ENCODE measurements at regions not wholly inside any gene's neighbourhood (a gene's known extent, or its start where the extent isn't known, plus 50 kb on each side); places are given as distances from the start of the nearest gene placed in this dataset.

- no peak overlapping the region for H3K4me2 ChIP-seq (ENCODE audit: insufficient read depth, low read length)
- no peak overlapping the region for H3K27ac ChIP-seq (ENCODE audit: low read depth, low read length)
- H3K36me3 ChIP-seq (ENCODE audit: insufficient read depth, low read length): no peaks in the 10 kb centered on the region
- H3K4me3 ChIP-seq (ENCODE audit: insufficient read depth, low read length): no peak overlapping the region
- H3K4me1 ChIP-seq (ENCODE audit: insufficient read depth, low read length): no peaks in the 10 kb centered on the region
- H3K79me2 ChIP-seq (ENCODE audit: insufficient read depth, low read length): no peaks in the 10 kb centered on the region
- no peaks in the 10 kb centered on the region for H3K9me3 ChIP-seq (ENCODE audit: low read depth, low read length)
- H4K20me1 ChIP-seq (ENCODE audit: insufficient read depth, low read length): no peaks in the 10 kb centered on the region
- no peaks in the 10 kb centered on the region for H3K27me3 ChIP-seq (ENCODE audit: insufficient read depth, low read length)
- TF ChIP-seq CTCF (IDR thresholded peaks at IDR 0.05; ENCODE audit: extremely low read depth, low read depth, low read length): no peak
- no peak for DNase-seq (ENCODE audit: insufficient read length, low spot score, missing footprints)
- no peak overlapping the region for H2AFZ ChIP-seq (ENCODE audit: low read length)
These were observed 135.1 kb downstream of the GADD45G start for GRCh38 chr9:89739916-89740315.

- Histone ChIP-seq H3K4me1 (ENCODE audit: insufficient read depth, low read length) (no peaks in the 10 kb centered on the region), H3K4me3 (ENCODE audit: insufficient read depth, low read length) (no peak overlapping the region), H2AFZ (ENCODE audit: low read length) (no peak overlapping the region), H3K79me2 (ENCODE audit: insufficient read depth, low read length) (no peaks in the 10 kb centered on the region), H3K36me3 (ENCODE audit: insufficient read depth, low read length) (no peaks in the 10 kb centered on the region), H3K27me3 (ENCODE audit: insufficient read depth, low read length) (no peaks in the 10 kb centered on the region), H3K9me3 (ENCODE audit: low read depth, low read length) (no peaks in the 10 kb centered on the region), H4K20me1 (ENCODE audit: insufficient read depth, low read length) (no peaks in the 10 kb centered on the region), H3K27ac (ENCODE audit: low read depth, low read length) (no peak overlapping the region), H3K4me2 (ENCODE audit: insufficient read depth, low read length) (no peak overlapping the region)
- no peak for TF ChIP-seq CTCF (IDR thresholded peaks at IDR 0.05; ENCODE audit: extremely low read depth, low read depth, low read length)
- no peak for DNase-seq (ENCODE audit: insufficient read length, low spot score, missing footprints)
These were observed 135.9 kb downstream of the GADD45G start for GRCh38 chr9:89740722-89741121.

- no peak for TF ChIP-seq CTCF (IDR thresholded peaks at IDR 0.05; ENCODE audit: extremely low read depth, low read depth, low read length)
- Histone ChIP-seq H3K27ac (ENCODE audit: low read depth, low read length) (no peak overlapping the region), H3K4me1 (ENCODE audit: insufficient read depth, low read length) (no peaks in the 10 kb centered on the region), H3K4me3 (ENCODE audit: insufficient read depth, low read length) (no peak overlapping the region), H3K9me3 (ENCODE audit: low read depth, low read length) (no peaks in the 10 kb centered on the region), H3K27me3 (ENCODE audit: insufficient read depth, low read length) (no peaks in the 10 kb centered on the region), H4K20me1 (ENCODE audit: insufficient read depth, low read length) (no peaks in the 10 kb centered on the region), H3K4me2 (ENCODE audit: insufficient read depth, low read length) (no peak overlapping the region), H3K79me2 (ENCODE audit: insufficient read depth, low read length) (no peaks in the 10 kb centered on the region), H2AFZ (ENCODE audit: low read length) (no peak overlapping the region), H3K36me3 (ENCODE audit: insufficient read depth, low read length) (no peaks in the 10 kb centered on the region)
- DNase-seq (ENCODE audit: insufficient read length, low spot score, missing footprints): no peak
These were observed 137.8 kb downstream of the GADD45G start for GRCh38 chr9:89742660-89743059.

GRCh38 chr9:89743216-89743572, 138.4 kb downstream of the GADD45G start:
- H3K36me3 ChIP-seq (ENCODE audit: insufficient read depth, low read length): no peaks in the 10 kb centered on the region
- no peaks in the 10 kb centered on the region for H3K27me3 ChIP-seq (ENCODE audit: insufficient read depth, low read length)
- DNase-seq (ENCODE audit: insufficient read length, low spot score, missing footprints): no peak
- no peaks in the 10 kb centered on the region for H3K79me2 ChIP-seq (ENCODE audit: insufficient read depth, low read length)
- no peak overlapping the region for H3K27ac ChIP-seq (ENCODE audit: low read depth, low read length)
- H3K4me2 ChIP-seq (ENCODE audit: insufficient read depth, low read length): no peak overlapping the region
- H3K9me3 ChIP-seq (ENCODE audit: low read depth, low read length): no peaks in the 10 kb centered on the region
- no peak overlapping the region for H3K4me3 ChIP-seq (ENCODE audit: insufficient read depth, low read length)
- H2AFZ ChIP-seq (ENCODE audit: low read length): no peak overlapping the region
- H4K20me1 ChIP-seq (ENCODE audit: insufficient read depth, low read length): no peaks in the 10 kb centered on the region
- TF ChIP-seq CTCF (IDR thresholded peaks at IDR 0.05; ENCODE audit: extremely low read depth, low read depth, low read length): no peak
- H3K4me1 ChIP-seq (ENCODE audit: insufficient read depth, low read length): no peaks in the 10 kb centered on the region
